HepG2 (cell line): ENCODE measurements at regions not wholly inside any gene's neighbourhood (a gene's known extent, or its start where the extent isn't known, plus 50 kb on each side); places are given as distances from the start of the nearest gene placed in this dataset.

ENCODE experiments used
- ATAC-seq: fragments of 200-7000 bp; cut with Tn5 transposase; 3 replicates; pipeline ENCODE4 v1.9.1; 2020; ENCODE audit warnings: mild to moderate bottlenecking, moderate library complexity
- BruUV-seq: library from RNA; stranded (reverse); fragments of 400-500 nt; replicated peaks from 2 replicates; lab custom pipeline; 2021; lab: Mats Ljungman, UMichigan
- CTCF ChIA-PET: fragments of 300-600 bp; formaldehyde crosslinking; extraction: SDS; loops from one replicate; lab custom pipeline; 2021; ENCODE audit warnings: low total read pairs, inconsistent platforms, low intra/inter-chr PET ratio; lab: Yijun Ruan, JAX
- POLR2A ChIA-PET: fragments of 350-600 bp; sonication (Branson Sonifier 250); formaldehyde crosslinking; loops from one replicate; lab custom pipeline; 2020; ENCODE audit warnings: antibody characterized with exemption, inconsistent platforms; lab: Yijun Ruan, JAX
- DNase-seq: peaks from one replicate; pipeline ENCODE4 v3.0.0-alpha.2; 2015; ENCODE audit warnings: low spot score
- FAIRE-seq: peaks from 3 replicates; lab custom pipeline; 2011; peaks lifted over from hg19 to GRCh38; lab: Jason Lieb, UNC
- H2AFZ ChIP-seq: one replicate; pipeline ENCODE4 v1.6.1; 2011; ENCODE audit warnings: low read length, inconsistent platforms
- H3K27ac ChIP-seq: fragments of 300-600 bp; 3 replicates; pipeline ENCODE4 v1.8.0; 2011; ENCODE audit warnings: mixed run types, mild to moderate bottlenecking, mixed read lengths, low read length, inconsistent platforms; ENCODE audit not compliant: insufficient read depth; ENCODE audit errors: extremely low read length
- H3K27me3 ChIP-seq, 2 experiments: fragments of 200-600 bp in 1 of 2; 2 replicates in 1 of 2; 3 replicates in 1 of 2; pipeline versions ENCODE4 v1.6.0 to v1.8.0; 2011; ENCODE audit warnings: low read length in 2 of 2, mild to moderate bottlenecking in 2 of 2, moderate library complexity in 2 of 2, inconsistent platforms in 1 of 2; ENCODE audit not compliant: insufficient read depth in 2 of 2, control insufficient read depth in 1 of 2
- H3K36me3 ChIP-seq, 2 experiments: fragments of 200-600 bp in 1 of 2; replicated peaks in 1 of 2; 2 replicates in 1 of 2; 3 replicates in 1 of 2; pipeline versions ENCODE4 v1.5.1 to v1.8.0; 2011; ENCODE audit warnings: low read length in 2 of 2, inconsistent platforms in 1 of 2; ENCODE audit not compliant: insufficient read depth in 2 of 2, control insufficient read depth in 1 of 2
- H3K4me1 ChIP-seq: 2 replicates; pipeline ENCODE4 v1.5.1; 2012; ENCODE audit warnings: low read length, inconsistent platforms; ENCODE audit not compliant: insufficient read depth
- H3K4me2 ChIP-seq: 2 replicates; pipeline ENCODE4 v1.6.0; 2011; ENCODE audit warnings: low read depth, low read length, inconsistent platforms
- H3K4me3 ChIP-seq, 3 experiments: fragments of 200-600 bp in 1 of 3; sonication (generic), shearing (Covaris generic) in 1 of 3; replicated peaks in 1 of 3; 2 replicates each; pipeline ENCODE4 v1.5.1; 2011 to 2016; ENCODE audit warnings: low read length in 3 of 3, inconsistent platforms in 2 of 3, low read depth in 2 of 3, mild to moderate bottlenecking in 2 of 3, control low read depth in 1 of 3, mixed read lengths in 1 of 3; ENCODE audit not compliant: insufficient read depth in 1 of 3
- H3K79me2 ChIP-seq: one replicate; pipeline ENCODE4 v1.6.1; 2011; ENCODE audit warnings: low read length, inconsistent platforms; ENCODE audit not compliant: insufficient read depth
- H3K9ac ChIP-seq: 2 replicates; pipeline ENCODE4 v1.6.0; 2011; ENCODE audit warnings: mild to moderate bottlenecking, low read depth, low read length, inconsistent platforms; ENCODE audit not compliant: insufficient read depth
- H3K9me3 ChIP-seq: 2 replicates; pipeline ENCODE4 v1.5.1; 2012; ENCODE audit warnings: mild to moderate bottlenecking, low read length
- H4K20me1 ChIP-seq: 2 replicates; pipeline ENCODE4 v1.6.0; 2011; ENCODE audit warnings: inconsistent platforms, mild to moderate bottlenecking, low read length, moderate library complexity; ENCODE audit not compliant: insufficient read depth
- HMGA1 ChIP-seq: sonication (generic); formaldehyde crosslinking; conservative IDR thresholded peaks from 2 replicates; pipeline ENCODE4 v1.4.0; 2020; ENCODE audit warnings: missing genetic modification reagents
- JUNB ChIP-seq: sonication (generic); formaldehyde crosslinking; IDR thresholded peaks from 2 replicates; pipeline ENCODE4 v1.8.0; 2022; ENCODE audit warnings: missing genetic modification reagents, mild to moderate bottlenecking, borderline replicate concordance
- PTBP1 ChIP-seq: fragments of 200-400 bp; formaldehyde crosslinking; IDR thresholded peaks from 2 replicates; pipeline ENCODE4 v1.6.1; 2018; ENCODE audit warnings: low read length, low read depth; ENCODE audit not compliant: poor library complexity, severe bottlenecking
- REXO4 ChIP-seq: sonication (generic); formaldehyde crosslinking; IDR thresholded peaks from 2 replicates; pipeline ENCODE4 v1.8.0; 2022; ENCODE audit warnings: missing genetic modification reagents, mild to moderate bottlenecking, borderline replicate concordance
- RXRB ChIP-seq: IDR thresholded peaks from 2 replicates; pipeline ENCODE4 v1.6.1; 2016; ENCODE audit warnings: borderline replicate concordance, missing genetic modification reagents, missing compliant biosample characterization
- SNRNP70 ChIP-seq: fragments of 200-400 bp; formaldehyde crosslinking; IDR thresholded peaks from 2 replicates; pipeline ENCODE4 v1.6.1; 2017; ENCODE audit warnings: mild to moderate bottlenecking, low read depth, low read length, moderate library complexity
- SRSF9 ChIP-seq: fragments of 200-400 bp; formaldehyde crosslinking; IDR thresholded peaks from 2 replicates; pipeline ENCODE4 v1.6.1; 2018; ENCODE audit warnings: borderline replicate concordance, mild to moderate bottlenecking, low read depth, low read length; ENCODE audit not compliant: insufficient read depth, poor library complexity, severe bottlenecking
- WIZ ChIP-seq: sonication (generic); formaldehyde crosslinking; IDR thresholded peaks from 2 replicates; pipeline ENCODE4 v1.5.1; 2020; ENCODE audit warnings: mild to moderate bottlenecking, missing genetic modification reagents
- ZNF292 ChIP-seq: sonication (generic); formaldehyde crosslinking; IDR thresholded peaks from 2 replicates; pipeline ENCODE4 v1.8.1; 2022; ENCODE audit warnings: mild to moderate bottlenecking, low read depth, missing genetic modification reagents, borderline replicate concordance
- ZNF546 ChIP-seq: sonication (generic); formaldehyde crosslinking; conservative IDR thresholded peaks from 2 replicates; pipeline ENCODE4 v1.8.1; 2023; ENCODE audit warnings: mild to moderate bottlenecking, missing genetic modification reagents
- ZNF562 ChIP-seq: sonication (generic); formaldehyde crosslinking; IDR thresholded peaks from 2 replicates; pipeline ENCODE4 v1.8.0; 2022; ENCODE audit warnings: missing genetic modification reagents, borderline replicate concordance
- ZNF747 ChIP-seq: sonication (generic); formaldehyde crosslinking; IDR thresholded peaks from 2 replicates; pipeline ENCODE4 v1.8.1; 2023; ENCODE audit warnings: missing genetic modification reagents, mild to moderate bottlenecking, borderline replicate concordance
- ZNF841 ChIP-seq: sonication (generic); formaldehyde crosslinking; IDR thresholded peaks from 2 replicates; pipeline ENCODE4 v1.8.1; 2023; ENCODE audit warnings: missing genetic modification reagents, borderline replicate concordance
- WGBS: methylation state at CpG from one replicate; pipeline ENCODE4 v1.1.6; 2017; ENCODE audit warnings: low lambda C conversion rate; 5-methylcytosine and 5-hydroxymethylcytosine counted together
- in situ Hi-C: cut with HindIII; loops from 2 replicates; pipeline ENCODE4 v1.10.0; 2017; ENCODE audit warnings: low pct_unique_long_range_greater_than_20kb; ENCODE audit not compliant: extremely low pct_ligation_motif_present
- intact Hi-C: fragments of 100-400 bp; cut with micrococcal nuclease; formaldehyde crosslinking; loops from one replicate; pipeline ENCODE4 v1.10.0; 2022; ENCODE audit not compliant: unreplicated experiment
- TF ChIP-seq, protein P1 (sequence below): sonication (generic); formaldehyde crosslinking; IDR thresholded peaks from 2 replicates; pipeline ENCODE4 v1.5.0; 2020; ENCODE audit warnings: missing genetic modification reagents, mild to moderate bottlenecking, borderline replicate concordance
- TF ChIP-seq, protein P2 (sequence below): sonication (generic); formaldehyde crosslinking; IDR thresholded peaks from 2 replicates; pipeline ENCODE4 v1.4.0; 2020; ENCODE audit warnings: missing genetic modification reagents

DNA sequence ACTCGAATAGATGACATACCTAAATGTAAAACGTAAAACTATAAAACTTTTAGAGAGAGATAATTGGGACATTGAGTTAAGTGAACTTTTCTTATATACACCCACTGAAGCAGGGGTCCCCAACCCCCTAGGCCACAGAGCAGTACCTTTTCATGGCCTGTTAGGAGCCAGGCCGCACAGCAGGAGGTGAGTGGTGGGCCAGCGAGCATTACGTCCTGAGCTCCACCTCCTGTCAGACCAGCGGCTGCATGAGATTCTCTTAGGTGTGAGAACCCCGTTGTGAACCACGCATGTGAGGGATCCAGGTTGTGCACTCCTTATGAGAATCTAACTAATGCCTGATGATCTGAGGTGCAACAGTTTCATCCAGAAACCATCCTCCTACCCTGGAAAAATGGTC is 114.8 kb downstream of the HMX1 start:
- H3K9ac ChIP-seq: no peak overlapping the region
- H3K4me1 ChIP-seq: no peaks in the 10 kb centered on the region
- DNase-seq: no peak
- 0% methylated on average over 6 of the region's 8 CpGs for WGBS
- in situ Hi-C loops (no loop called here), intact Hi-C loops (no loop called here)
- no peaks in the 10 kb centered on the region for H4K20me1 ChIP-seq
- no peak for TF ChIP-seq ZNF292 (CRISPR knock-in tag)
- no peak for TF ChIP-seq HMGA1 (CRISPR knock-in tag)
- no peak for TF ChIP-seq RXRB (CRISPR knock-in tag)
- TF ChIP-seq ZNF747 (CRISPR knock-in tag): no peak
- TF ChIP-seq ZNF546 (CRISPR knock-in tag): no peak
- CTCF ChIA-PET: no interaction called here
- no peak overlapping the region for H3K4me2 ChIP-seq
- no TSS peak for BruUV-seq
- peaks cover 1 to 21% of the 10 kb centered on the region in 2 experiments for H3K27me3 ChIP-seq
- H3K27ac ChIP-seq: no peak overlapping the region
- no peaks in the 10 kb centered on the region for H3K9me3 ChIP-seq
- H3K36me3 ChIP-seq: no peaks in the 10 kb centered on the region
- no peak overlapping the region for H3K4me3 ChIP-seq
- H2AFZ ChIP-seq: no peak overlapping the region
- POLR2A ChIA-PET: no interaction called here
- FAIRE-seq: no peak
- no peaks in the 10 kb centered on the region for H3K79me2 ChIP-seq
- ATAC-seq: no peak

DNA sequence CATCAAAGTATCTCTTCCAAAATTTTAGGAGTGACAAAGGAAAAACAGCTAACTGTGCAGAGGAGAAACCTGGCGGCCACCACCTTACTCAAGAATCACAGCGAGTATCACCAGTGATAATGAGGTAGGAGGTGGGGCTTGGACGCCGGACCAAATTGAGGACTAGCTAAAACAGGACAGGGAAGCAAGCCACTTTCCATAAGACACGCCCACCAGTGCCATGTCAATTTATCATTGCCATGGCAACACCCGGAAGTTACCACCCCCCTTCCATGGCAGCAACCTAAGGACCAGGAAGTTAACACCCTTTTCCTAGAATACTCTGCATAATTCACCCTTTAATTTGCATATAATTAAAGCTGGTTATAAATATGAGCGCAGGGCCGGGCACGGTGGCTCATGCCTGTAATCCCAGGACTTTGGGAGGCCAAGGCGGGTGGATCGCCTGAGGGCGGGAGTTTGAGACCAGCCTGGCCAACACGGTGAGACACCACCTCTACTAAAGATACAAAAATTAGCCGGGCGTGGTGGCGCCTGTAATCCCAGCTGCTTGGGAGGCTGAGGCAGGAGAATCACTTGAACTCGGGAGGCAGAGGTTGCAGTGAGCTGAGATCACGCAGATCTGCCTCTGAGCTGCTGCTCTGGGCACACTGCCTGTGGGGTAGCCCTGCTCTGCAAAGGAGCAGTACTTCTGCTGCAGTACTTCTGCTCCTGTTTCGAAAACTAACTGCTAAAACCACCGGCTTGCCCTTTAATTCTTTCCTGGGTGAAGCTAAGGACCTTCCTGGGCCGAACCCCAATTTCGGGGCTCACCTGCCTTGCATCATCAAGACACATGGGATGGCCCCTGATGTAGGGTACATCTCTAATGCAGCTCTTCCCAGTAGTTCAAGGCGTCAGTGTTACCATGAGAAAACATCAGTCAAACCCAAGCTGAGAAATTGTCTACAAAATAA is 116.7 kb downstream of the HMX1 start:
- Histone ChIP-seq H4K20me1 (no peaks in the 10 kb centered on the region), H3K79me2 (no peaks in the 10 kb centered on the region), H3K36me3 (no peaks in the 10 kb centered on the region), H2AFZ (no peak overlapping the region), H3K9ac (no peak overlapping the region), H3K4me3 (no peak overlapping the region), H3K4me2 (no peak overlapping the region), H3K9me3 (no peaks in the 10 kb centered on the region)
- FAIRE-seq (no peak), DNase-seq (no peak), ATAC-seq (no peak)
- intact Hi-C loops: no loop called here
- POLR2A ChIA-PET: no interaction called here
- in situ Hi-C loops: no loop called here
- WGBS: 53% methylated on average over 19 of the region's 23 CpGs
- BruUV-seq: no TSS peak
- TF ChIP-seq, protein P1, sequence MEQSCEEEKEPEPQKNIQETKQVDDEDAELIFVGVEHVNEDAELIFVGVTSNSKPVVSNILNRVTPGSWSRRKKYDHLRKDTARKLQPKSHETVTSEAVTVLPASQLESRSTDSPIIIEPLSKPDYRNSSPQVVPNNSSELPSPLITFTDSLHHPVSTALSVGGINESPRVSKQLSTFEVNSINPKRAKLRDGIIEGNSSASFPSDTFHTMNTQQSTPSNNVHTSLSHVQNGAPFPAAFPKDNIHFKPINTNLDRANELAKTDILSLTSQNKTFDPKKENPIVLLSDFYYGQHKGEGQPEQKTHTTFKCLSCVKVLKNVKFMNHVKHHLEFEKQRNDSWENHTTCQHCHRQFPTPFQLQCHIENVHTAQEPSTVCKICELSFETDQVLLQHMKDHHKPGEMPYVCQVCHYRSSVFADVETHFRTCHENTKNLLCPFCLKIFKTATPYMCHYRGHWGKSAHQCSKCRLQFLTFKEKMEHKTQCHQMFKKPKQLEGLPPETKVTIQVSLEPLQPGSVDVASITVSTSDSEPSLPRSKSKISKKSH (CRISPR knock-in tag): no peak
- TF ChIP-seq ZNF562 (no peak), SNRNP70 (no peak), REXO4 (CRISPR knock-in tag) (no peak), ZNF841 (no peak), WIZ (CRISPR knock-in tag) (no peak), JUNB (no peak), PTBP1 (no peak), SRSF9 (no peak)
- TF ChIP-seq, protein P2, sequence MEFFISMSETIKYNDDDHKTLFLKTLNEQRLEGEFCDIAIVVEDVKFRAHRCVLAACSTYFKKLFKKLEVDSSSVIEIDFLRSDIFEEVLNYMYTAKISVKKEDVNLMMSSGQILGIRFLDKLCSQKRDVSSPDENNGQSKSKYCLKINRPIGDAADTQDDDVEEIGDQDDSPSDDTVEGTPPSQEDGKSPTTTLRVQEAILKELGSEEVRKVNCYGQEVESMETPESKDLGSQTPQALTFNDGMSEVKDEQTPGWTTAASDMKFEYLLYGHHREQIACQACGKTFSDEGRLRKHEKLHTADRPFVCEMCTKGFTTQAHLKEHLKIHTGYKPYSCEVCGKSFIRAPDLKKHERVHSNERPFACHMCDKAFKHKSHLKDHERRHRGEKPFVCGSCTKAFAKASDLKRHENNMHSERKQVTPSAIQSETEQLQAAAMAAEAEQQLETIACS (CRISPR knock-in tag): no peak
- TF ChIP-seq, all 625 proteins: peak for 0
- Histone ChIP-seq H3K4me1 (no peaks in the 10 kb centered on the region), H3K27me3 (peaks cover 0 to 14% of the 10 kb centered on the region in 2 experiments; a peak in 3 of 5 replicates), H3K27ac (no peak overlapping the region)
- CTCF ChIA-PET: no interaction called here
